ENCODE measurements at regions not wholly inside any gene's neighbourhood (a gene's known extent, or its start where the extent isn't known, plus 50 kb on each side); places are given as distances from the start of the nearest gene placed in this dataset.

GRCh38 chr10:21167288-21168010 is 270.3 kb upstream of the NEBL start:
- no peak for DNase-seq

GRCh38 chr10:21166557-21167287 is 269.6 kb upstream of the NEBL start:
- no peak for DNase-seq

GRCh38 chr10:21165489-21165888 is 268.4 kb upstream of the NEBL start:
- DNase-seq = no peak

- DNase-seq = no peak
These were observed 267.6 kb upstream of the NEBL start for GRCh38 chr10:21164687-21165086.

- no peak for DNase-seq
These were observed 265.8 kb upstream of the NEBL start for GRCh38 chr10:21162948-21163347.

- DNase-seq = no peak
These were observed 264.5 kb upstream of the NEBL start for GRCh38 chr10:21161647-21162046.

GRCh38 chr10:21161090-21161625 is 264.0 kb upstream of the NEBL start:
- no peak for DNase-seq

GRCh38 chr10:21160116-21160515 is 263.0 kb upstream of the NEBL start:
- no peak for DNase-seq

GRCh38 chr10:21159669-21160068 is 262.6 kb upstream of the NEBL start:
- DNase-seq = no peak

- no peak for DNase-seq
These were observed 261.2 kb upstream of the NEBL start for GRCh38 chr10:21158301-21158700.

GRCh38 chr10:21157664-21158063 is 260.6 kb upstream of the NEBL start:
- no peak for DNase-seq

- DNase-seq = no peak
These were observed 253.1 kb upstream of the NEBL start for GRCh38 chr10:21150166-21150565.

GRCh38 chr10:21146436-21146789 is 249.3 kb upstream of the NEBL start:
- no peak for DNase-seq

- no peak for DNase-seq
These were observed 248.8 kb upstream of the NEBL start for GRCh38 chr10:21145751-21146435.

GRCh38 chr10:21144047-21144446 is 246.9 kb upstream of the NEBL start:
- no peak for DNase-seq

GRCh38 chr10:21141946-21142492 is 244.9 kb upstream of the NEBL start:
- no peak for DNase-seq

- DNase-seq = no peak
These were observed 241.7 kb upstream of the NEBL start for GRCh38 chr10:21138769-21139340.

GRCh38 chr10:21135023-21135931 is 238.2 kb upstream of the NEBL start:
- DNase-seq = no peak

GRCh38 chr10:21134645-21135022 is 237.5 kb upstream of the NEBL start:
- no peak for DNase-seq

- no peak for DNase-seq
These were observed 233.8 kb upstream of the NEBL start for GRCh38 chr10:21130683-21131442.

GRCh38 chr10:21130108-21130507 is 233.0 kb upstream of the NEBL start:
- no peak for DNase-seq

Data from suppressor macrophage treated with lipopolysaccharide for 1 hour (primary cell).